ENCODE measurements at regions not wholly inside any gene's neighbourhood (a gene's known extent, or its start where the extent isn't known, plus 50 kb on each side); places are given as distances from the start of the nearest gene placed in this dataset.

- no peaks in the 10 kb centered on the region for H3K4me1 ChIP-seq
- H3K27me3 ChIP-seq = no peaks in the 10 kb centered on the region
- TF ChIP-seq CTCF (IDR thresholded peaks at IDR 0.05) (no peak), POLR2A (IDR thresholded peaks at IDR 0.05) (no peak)
- WGBS (ENCODE audit: insufficient coverage, low coverage, low lambda C conversion rate, missing lambda C conversion rate) = 40% methylated on average over 1 of the region's 3 CpGs
- H3K9me3 ChIP-seq = no peaks in the 10 kb centered on the region
- ATAC-seq (no peak), DNase-seq (no peak)
- intact Hi-C loops (cut with DNase I) = no loop called here
- H3K4me3 ChIP-seq = no peak overlapping the region
- no peaks in the 10 kb centered on the region for H3K36me3 ChIP-seq
- no peak overlapping the region for H3K27ac ChIP-seq
Observed at GRCh38 chr1:5532811-5533210, 459.4 kb downstream of the NPHP4 start.

- WGBS (ENCODE audit: insufficient coverage, low coverage, low lambda C conversion rate, missing lambda C conversion rate) = 72% methylated on average over 13 of the region's 19 CpGs
- no peaks in the 10 kb centered on the region for H3K27me3 ChIP-seq
- no peaks in the 10 kb centered on the region for H3K36me3 ChIP-seq
- no peak for TF ChIP-seq CTCF (IDR thresholded peaks at IDR 0.05)
- no peak for TF ChIP-seq POLR2A (IDR thresholded peaks at IDR 0.05)
- H3K4me3 ChIP-seq = no peak overlapping the region
- H3K9me3 ChIP-seq = no peaks in the 10 kb centered on the region
- intact Hi-C loops (cut with DNase I) = no loop called here
- no peaks in the 10 kb centered on the region for H3K4me1 ChIP-seq
- H3K27ac ChIP-seq = no peak overlapping the region
- DNase-seq (no peak), ATAC-seq (no peak)
Observed at GRCh38 chr1:5526822-5527551, 465.2 kb downstream of the NPHP4 start.

- TF ChIP-seq POLR2A (IDR thresholded peaks at IDR 0.05) (no peak), CTCF (IDR thresholded peaks at IDR 0.05) (no peak)
- ATAC-seq (no peak), DNase-seq (no peak)
- intact Hi-C loops (cut with DNase I) = no loop called here
- Histone ChIP-seq H3K4me1 (no peaks in the 10 kb centered on the region), H3K27ac (no peak overlapping the region), H3K4me3 (no peak overlapping the region), H3K9me3 (no peaks in the 10 kb centered on the region), H3K36me3 (no peaks in the 10 kb centered on the region), H3K27me3 (no peaks in the 10 kb centered on the region)
- 47% methylated on average over 3 of the region's 8 CpGs for WGBS (ENCODE audit: insufficient coverage, low coverage, low lambda C conversion rate, missing lambda C conversion rate)
Observed at GRCh38 chr1:5526385-5526750, 465.9 kb downstream of the NPHP4 start.

- intact Hi-C loops (cut with DNase I) = no loop called here
- DNase-seq = no peak
- H3K27ac ChIP-seq = no peak overlapping the region
- H3K27me3 ChIP-seq = no peaks in the 10 kb centered on the region
- WGBS (ENCODE audit: insufficient coverage, low coverage, low lambda C conversion rate, missing lambda C conversion rate) = 79% methylated on average over 20 of the region's 27 CpGs
- no peak for ATAC-seq
- H3K4me1 ChIP-seq = no peaks in the 10 kb centered on the region
- H3K9me3 ChIP-seq = no peaks in the 10 kb centered on the region
- H3K4me3 ChIP-seq = no peak overlapping the region
- no peaks in the 10 kb centered on the region for H3K36me3 ChIP-seq
- TF ChIP-seq CTCF (IDR thresholded peaks at IDR 0.05) (no peak), POLR2A (IDR thresholded peaks at IDR 0.05) (no peak)
Observed at GRCh38 chr1:5525597-5526384, 466.4 kb downstream of the NPHP4 start.

All from right lobe of liver (tissue), 6 donors.